ENCODE measurements at regions not wholly inside any gene's neighbourhood (a gene's known extent, or its start where the extent isn't known, plus 50 kb on each side); places are given as distances from the start of the nearest gene placed in this dataset.

DNA sequence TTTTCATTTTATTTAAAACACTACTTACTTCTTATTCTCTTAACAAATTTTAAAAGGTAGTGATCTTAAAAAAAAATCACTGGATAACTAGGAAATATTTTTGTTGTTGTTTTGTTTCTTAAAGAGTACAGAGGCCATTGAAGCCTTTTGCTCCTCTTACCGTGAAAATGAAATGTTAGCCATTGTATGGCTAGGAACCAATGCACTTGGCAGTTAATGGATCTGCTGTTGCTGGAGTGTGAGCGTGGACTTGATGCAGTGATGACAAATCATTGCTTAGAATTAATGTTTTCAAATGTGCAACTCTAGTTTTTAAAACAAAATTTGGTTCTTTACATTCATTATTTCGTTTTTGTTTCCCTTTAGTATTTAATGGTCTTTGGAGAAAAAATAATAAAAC lies 162.3 kb downstream of the HAUS1 start:
- Histone ChIP-seq H3K23ac (ENCODE audit: low read depth, low read length, poor library complexity) (no peak overlapping the region), H2AFZ (ENCODE audit: low read length) (no peak overlapping the region), H3K4me1 (ENCODE audit: control insufficient read depth in 2 of 2, insufficient read depth in 1 of 2, low read depth in 1 of 2, low read length in 2 of 2) (no peaks in the 10 kb centered on the region), H3K4me3 (ENCODE audit: low read length in 2 of 2) (no peak overlapping the region), H2BK120ac (ENCODE audit: low read depth, low read length) (no peak overlapping the region), H4K91ac (ENCODE audit: low read depth, low read length, poor library complexity) (no peak overlapping the region), H2BK12ac (ENCODE audit: low read length) (no peak overlapping the region), H3K18ac (ENCODE audit: low read length) (no peak overlapping the region), H3K4me2 (ENCODE audit: insufficient read depth, low read length, poor library complexity, severe bottlenecking) (no peak overlapping the region), H2BK15ac (ENCODE audit: low read length) (no peak overlapping the region), H3K36me3 (replicated peaks in 1 of 2; ENCODE audit: control insufficient read depth in 2 of 2, insufficient read depth in 2 of 2, low read length in 2 of 2) (peaks cover 5 to 36% of the 10 kb centered on the region in 2 donors), H3K79me1 (ENCODE audit: low read depth, low read length) (peaks cover 2% of the 10 kb centered on the region), H2AK5ac (ENCODE audit: low read depth, low read length) (no peak overlapping the region), H3K27ac (replicated peaks; ENCODE audit: low read length) (no peak overlapping the region), H3K4ac (ENCODE audit: low read length) (no peak overlapping the region), H3K27me3 (ENCODE audit: control insufficient read depth in 3 of 3, insufficient read depth in 3 of 3, low read depth in 1 of 3, low read length in 3 of 3) (no peaks in the 10 kb centered on the region), H3K9ac (ENCODE audit: low read depth, low read length, poor library complexity) (no peak overlapping the region), H4K8ac (ENCODE audit: low read depth, low read length) (no peak overlapping the region), H2BK5ac (ENCODE audit: low read length) (no peak overlapping the region), H3K14ac (ENCODE audit: low read length) (no peak overlapping the region), H3K9me3 (replicated peaks in 1 of 2; ENCODE audit: control insufficient read depth in 2 of 2, insufficient read depth in 1 of 2, low read depth in 1 of 2, low read length in 2 of 2) (no peaks in the 10 kb centered on the region)
- DNase-seq (ENCODE audit: low spot score): no peak
- WGBS, 2 donors (ENCODE audit: extremely low coverage in 2 of 2, insufficient read length in 2 of 2, insufficient replicate concordance in 1 of 2): no CpG with 5 or more reads among the region's 3 CpGs

DNA sequence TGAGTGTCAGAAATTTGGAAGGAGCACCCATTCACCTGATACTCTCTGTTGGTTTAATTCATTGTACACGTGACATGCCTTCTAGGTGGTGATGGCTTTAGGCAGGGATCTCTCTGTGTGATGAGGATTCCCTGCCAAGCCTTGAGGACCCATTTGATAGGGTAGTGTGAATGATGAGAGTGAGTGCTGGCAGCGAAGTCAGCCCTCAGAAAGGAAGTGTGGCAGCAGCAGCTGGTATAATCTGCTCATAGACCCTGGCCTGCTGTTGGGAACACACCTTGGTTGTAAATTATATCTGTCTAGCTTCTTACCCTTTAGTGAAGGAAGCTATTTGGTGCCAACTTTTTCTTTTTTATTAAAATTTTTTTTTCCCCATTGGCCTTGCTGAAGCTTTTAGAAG lies 164.5 kb downstream of the HAUS1 start:
- Histone ChIP-seq H2BK15ac (ENCODE audit: low read length) (no peak overlapping the region), H4K8ac (ENCODE audit: low read depth, low read length) (no peak overlapping the region), H3K79me1 (ENCODE audit: low read depth, low read length) (peaks cover 2% of the 10 kb centered on the region), H3K4ac (ENCODE audit: low read length) (no peak overlapping the region), H3K18ac (ENCODE audit: low read length) (no peak overlapping the region), H2BK120ac (ENCODE audit: low read depth, low read length) (no peak overlapping the region), H4K91ac (ENCODE audit: low read depth, low read length, poor library complexity) (no peak overlapping the region), H3K9me3 (replicated peaks in 1 of 2; ENCODE audit: control insufficient read depth in 2 of 2, insufficient read depth in 1 of 2, low read depth in 1 of 2, low read length in 2 of 2) (no peaks in the 10 kb centered on the region), H2BK12ac (ENCODE audit: low read length) (no peak overlapping the region), H3K27me3 (ENCODE audit: control insufficient read depth in 3 of 3, insufficient read depth in 3 of 3, low read depth in 1 of 3, low read length in 3 of 3) (no peaks in the 10 kb centered on the region), H3K27ac (replicated peaks; ENCODE audit: low read length) (no peak overlapping the region), H3K4me1 (ENCODE audit: control insufficient read depth in 2 of 2, insufficient read depth in 1 of 2, low read depth in 1 of 2, low read length in 2 of 2) (no peaks in the 10 kb centered on the region), H2AK5ac (ENCODE audit: low read depth, low read length) (no peak overlapping the region), H3K23ac (ENCODE audit: low read depth, low read length, poor library complexity) (no peak overlapping the region), H3K4me2 (ENCODE audit: insufficient read depth, low read length, poor library complexity, severe bottlenecking) (no peak overlapping the region), H3K14ac (ENCODE audit: low read length) (no peak overlapping the region), H2BK5ac (ENCODE audit: low read length) (no peak overlapping the region), H3K9ac (ENCODE audit: low read depth, low read length, poor library complexity) (no peak overlapping the region), H3K36me3 (replicated peaks in 1 of 2; ENCODE audit: control insufficient read depth in 2 of 2, insufficient read depth in 2 of 2, low read length in 2 of 2) (peaks cover 2 to 23% of the 10 kb centered on the region in 2 donors), H3K4me3 (ENCODE audit: low read length in 2 of 2) (no peak overlapping the region), H2AFZ (ENCODE audit: low read length) (no peak overlapping the region)
- DNase-seq (ENCODE audit: low spot score): no peak
- WGBS, 2 donors (ENCODE audit: extremely low coverage in 2 of 2, insufficient read length in 2 of 2, insufficient replicate concordance in 1 of 2): no CpG with 5 or more reads among the region's 2 CpGs

DNA sequence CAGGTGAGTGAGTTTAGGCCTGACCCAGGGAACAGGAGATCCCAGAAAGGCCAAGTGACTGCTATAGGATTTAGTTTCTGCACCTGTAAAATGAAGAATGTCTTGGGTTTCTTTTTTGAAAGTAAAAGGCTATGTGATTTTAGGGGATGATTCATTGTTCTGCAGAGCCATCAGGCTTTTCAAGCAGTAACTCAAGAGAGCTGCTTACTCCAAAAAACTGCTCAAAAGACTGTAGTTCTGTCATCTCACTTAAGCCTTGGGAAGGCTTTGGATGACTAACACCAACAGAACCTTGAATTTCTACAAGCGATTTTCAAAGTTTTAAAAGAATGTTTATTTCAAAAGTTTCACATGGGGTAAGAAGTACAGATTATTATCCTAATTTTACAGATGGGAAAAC lies 165.1 kb downstream of the HAUS1 start:
- Histone ChIP-seq H3K36me3 (replicated peaks in 1 of 2; ENCODE audit: control insufficient read depth in 2 of 2, insufficient read depth in 2 of 2, low read length in 2 of 2) (peaks cover 2 to 17% of the 10 kb centered on the region in 2 donors), H2BK120ac (ENCODE audit: low read depth, low read length) (no peak overlapping the region), H3K14ac (ENCODE audit: low read length) (no peak overlapping the region), H2BK15ac (ENCODE audit: low read length) (no peak overlapping the region), H3K4me2 (ENCODE audit: insufficient read depth, low read length, poor library complexity, severe bottlenecking) (no peak overlapping the region), H3K4me1 (ENCODE audit: control insufficient read depth in 2 of 2, insufficient read depth in 1 of 2, low read depth in 1 of 2, low read length in 2 of 2) (no peaks in the 10 kb centered on the region), H2BK5ac (ENCODE audit: low read length) (no peak overlapping the region), H2BK12ac (ENCODE audit: low read length) (no peak overlapping the region), H3K4me3 (ENCODE audit: low read length in 2 of 2) (no peak overlapping the region), H3K27me3 (ENCODE audit: control insufficient read depth in 3 of 3, insufficient read depth in 3 of 3, low read depth in 1 of 3, low read length in 3 of 3) (no peaks in the 10 kb centered on the region), H3K9ac (ENCODE audit: low read depth, low read length, poor library complexity) (no peak overlapping the region), H3K4ac (ENCODE audit: low read length) (no peak overlapping the region), H4K91ac (ENCODE audit: low read depth, low read length, poor library complexity) (no peak overlapping the region), H3K23ac (ENCODE audit: low read depth, low read length, poor library complexity) (no peak overlapping the region), H3K79me1 (ENCODE audit: low read depth, low read length) (peaks cover 2% of the 10 kb centered on the region), H4K8ac (ENCODE audit: low read depth, low read length) (no peak overlapping the region), H3K27ac (replicated peaks; ENCODE audit: low read length) (no peak overlapping the region), H2AFZ (ENCODE audit: low read length) (no peak overlapping the region), H3K18ac (ENCODE audit: low read length) (no peak overlapping the region), H3K9me3 (replicated peaks in 1 of 2; ENCODE audit: control insufficient read depth in 2 of 2, insufficient read depth in 1 of 2, low read depth in 1 of 2, low read length in 2 of 2) (no peaks in the 10 kb centered on the region), H2AK5ac (ENCODE audit: low read depth, low read length) (no peak overlapping the region)
- no peak for DNase-seq (ENCODE audit: low spot score)
- no CpG with 5 or more reads among the region's 1 CpG for WGBS, 2 donors (ENCODE audit: extremely low coverage in 2 of 2, insufficient read length in 2 of 2, insufficient replicate concordance in 1 of 2)

DNA sequence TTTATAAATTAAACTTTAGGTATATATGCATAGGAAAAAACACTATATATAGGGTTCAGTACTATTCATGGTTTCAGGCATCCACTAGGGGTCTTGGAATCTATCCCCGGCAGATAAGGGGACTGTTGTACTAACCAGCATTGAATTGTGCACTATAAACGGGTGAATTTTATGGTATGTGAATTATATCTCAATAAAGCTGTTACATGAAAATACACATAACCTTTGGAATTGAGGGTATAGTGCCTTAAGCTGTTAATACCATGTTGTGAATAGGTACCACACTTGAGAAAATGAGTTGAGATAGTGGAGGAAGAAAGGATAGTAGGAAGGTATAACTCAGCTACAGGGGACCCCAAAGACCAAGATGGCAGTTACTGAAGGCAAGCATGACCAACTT lies 167.3 kb downstream of the HAUS1 start:
- H3K79me1 ChIP-seq (ENCODE audit: low read depth, low read length): peaks cover 2% of the 10 kb centered on the region
- H2BK120ac ChIP-seq (ENCODE audit: low read depth, low read length): no peak overlapping the region
- H3K36me3 ChIP-seq (replicated peaks in 1 of 2; ENCODE audit: control insufficient read depth in 2 of 2, insufficient read depth in 2 of 2, low read length in 2 of 2): peaks cover 2 to 4% of the 10 kb centered on the region in 2 donors
- no peak overlapping the region for H4K91ac ChIP-seq (ENCODE audit: low read depth, low read length, poor library complexity)
- no peaks in the 10 kb centered on the region for H3K27me3 ChIP-seq (ENCODE audit: control insufficient read depth in 3 of 3, insufficient read depth in 3 of 3, low read depth in 1 of 3, low read length in 3 of 3)
- no peak overlapping the region for H3K4ac ChIP-seq (ENCODE audit: low read length)
- no peak overlapping the region for H3K4me3 ChIP-seq (ENCODE audit: low read length in 2 of 2)
- H2BK5ac ChIP-seq (ENCODE audit: low read length): no peak overlapping the region
- H3K9ac ChIP-seq (ENCODE audit: low read depth, low read length, poor library complexity): no peak overlapping the region
- no peak overlapping the region for H3K23ac ChIP-seq (ENCODE audit: low read depth, low read length, poor library complexity)
- H2AFZ ChIP-seq (ENCODE audit: low read length): no peak overlapping the region
- no CpG with 5 or more reads among the region's 2 CpGs for WGBS, 2 donors (ENCODE audit: extremely low coverage in 2 of 2, insufficient read length in 2 of 2, insufficient replicate concordance in 1 of 2)
- H2AK5ac ChIP-seq (ENCODE audit: low read depth, low read length): no peak overlapping the region
- no peak overlapping the region for H3K14ac ChIP-seq (ENCODE audit: low read length)
- H3K4me1 ChIP-seq (ENCODE audit: control insufficient read depth in 2 of 2, insufficient read depth in 1 of 2, low read depth in 1 of 2, low read length in 2 of 2): peaks cover 0 to under 1% of the 10 kb centered on the region in 2 donors
- H3K4me2 ChIP-seq (ENCODE audit: insufficient read depth, low read length, poor library complexity, severe bottlenecking): no peak overlapping the region
- no peaks in the 10 kb centered on the region for H3K9me3 ChIP-seq (replicated peaks in 1 of 2; ENCODE audit: control insufficient read depth in 2 of 2, insufficient read depth in 1 of 2, low read depth in 1 of 2, low read length in 2 of 2)
- no peak overlapping the region for H4K8ac ChIP-seq (ENCODE audit: low read depth, low read length)
- no peak overlapping the region for H2BK12ac ChIP-seq (ENCODE audit: low read length)
- H2BK15ac ChIP-seq (ENCODE audit: low read length): no peak overlapping the region
- no peak overlapping the region for H3K27ac ChIP-seq (replicated peaks; ENCODE audit: low read length)
- H3K18ac ChIP-seq (ENCODE audit: low read length): no peak overlapping the region
- DNase-seq (ENCODE audit: low spot score): no peak
